ENCODE measurements at regions not wholly inside any gene's neighbourhood (a gene's known extent, or its start where the extent isn't known, plus 50 kb on each side); places are given as distances from the start of the nearest gene placed in this dataset.

GRCh38 chr17:62866471-62866870, 58.4 kb upstream of the MARCHF10 start:
- TF ChIP-seq CTCF (IDR thresholded peaks at IDR 0.05; ENCODE audit: low read length), result no peak
- TF ChIP-seq EZH2phosphoT487 (IDR thresholded peaks at IDR 0.05; ENCODE audit: low read length), result no peak
- TF ChIP-seq EZH2 (optimal IDR thresholded peaks at IDR 0.05; ENCODE audit: low read depth, low read length), result no peak

Data from MM.1S (cell line).